Body of pancreas (tissue), 4 donors: ENCODE measurements at regions not wholly inside any gene's neighbourhood (a gene's known extent, or its start where the extent isn't known, plus 50 kb on each side); places are given as distances from the start of the nearest gene placed in this dataset.

Experiments used
- POLR2A ChIP-seq, 3 donors: fragments of 450-650 bp; IDR thresholded peaks; one replicate each; pipeline ENCODE4 v1.6.1; 2016; ENCODE audit warnings: antibody characterized with exemption in 3 of 3, mild to moderate bottlenecking in 2 of 3
- TF ChIP-seq, protein P1 (sequence below), 7 experiments: fragments of 450-650 bp in 4 of 7; fragments of 200-600 bp in 3 of 7; sonication (generic) in 3 of 7; IDR thresholded peaks; one replicate each; pipeline ENCODE4 v1.5.1; 2016 to 2019; ENCODE audit warnings: antibody characterized with exemption in 7 of 7

DNA sequence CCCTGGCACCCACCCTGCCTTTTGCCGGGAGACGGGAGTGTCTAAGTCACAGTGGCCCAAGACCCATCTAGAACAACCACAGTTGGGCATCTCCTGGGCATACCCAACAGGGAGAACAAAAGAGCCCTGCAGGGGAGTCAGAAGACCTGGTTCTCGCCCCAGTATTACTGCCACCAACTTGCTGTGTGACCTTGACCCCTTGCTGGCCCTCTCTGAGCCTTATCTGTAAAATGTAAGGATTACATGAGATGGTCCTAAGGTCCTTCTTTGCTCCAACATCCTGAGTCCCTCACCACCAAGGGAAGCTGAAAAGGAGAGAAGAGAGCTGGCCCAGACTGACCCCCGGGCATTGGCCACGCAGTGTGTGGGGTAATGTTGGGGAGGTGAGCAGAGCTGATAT, 119.0 kb downstream of the CCT6B start:
- TF ChIP-seq, protein P1, sequence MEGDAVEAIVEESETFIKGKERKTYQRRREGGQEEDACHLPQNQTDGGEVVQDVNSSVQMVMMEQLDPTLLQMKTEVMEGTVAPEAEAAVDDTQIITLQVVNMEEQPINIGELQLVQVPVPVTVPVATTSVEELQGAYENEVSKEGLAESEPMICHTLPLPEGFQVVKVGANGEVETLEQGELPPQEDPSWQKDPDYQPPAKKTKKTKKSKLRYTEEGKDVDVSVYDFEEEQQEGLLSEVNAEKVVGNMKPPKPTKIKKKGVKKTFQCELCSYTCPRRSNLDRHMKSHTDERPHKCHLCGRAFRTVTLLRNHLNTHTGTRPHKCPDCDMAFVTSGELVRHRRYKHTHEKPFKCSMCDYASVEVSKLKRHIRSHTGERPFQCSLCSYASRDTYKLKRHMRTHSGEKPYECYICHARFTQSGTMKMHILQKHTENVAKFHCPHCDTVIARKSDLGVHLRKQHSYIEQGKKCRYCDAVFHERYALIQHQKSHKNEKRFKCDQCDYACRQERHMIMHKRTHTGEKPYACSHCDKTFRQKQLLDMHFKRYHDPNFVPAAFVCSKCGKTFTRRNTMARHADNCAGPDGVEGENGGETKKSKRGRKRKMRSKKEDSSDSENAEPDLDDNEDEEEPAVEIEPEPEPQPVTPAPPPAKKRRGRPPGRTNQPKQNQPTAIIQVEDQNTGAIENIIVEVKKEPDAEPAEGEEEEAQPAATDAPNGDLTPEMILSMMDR (IDR thresholded peaks at IDR 0.05) = no peak
- no peak for TF ChIP-seq POLR2A (IDR thresholded peaks at IDR 0.05)
